ENCODE measurements at regions not wholly inside any gene's neighbourhood (a gene's known extent, or its start where the extent isn't known, plus 50 kb on each side); places are given as distances from the start of the nearest gene placed in this dataset.

DNA sequence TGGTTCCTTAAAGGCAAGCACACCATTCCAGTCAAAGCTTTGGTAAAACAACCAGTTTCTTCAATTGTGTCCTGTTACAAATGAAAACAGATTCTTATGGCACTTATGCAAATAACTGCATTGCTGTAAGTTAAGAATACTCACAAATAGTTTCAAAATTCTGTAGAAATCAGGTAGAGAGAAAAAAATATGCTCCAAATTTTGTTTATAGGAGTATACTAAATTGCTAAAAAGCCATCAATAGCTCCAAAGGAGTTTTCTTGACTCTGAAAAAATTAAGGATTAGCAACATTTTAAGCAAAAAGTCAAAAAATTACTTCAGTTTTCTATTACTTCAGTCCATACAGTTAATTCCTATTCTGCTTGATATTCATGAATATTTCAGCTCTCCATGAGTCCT, 51.3 kb upstream of the KAT6B start:
- no peak for TF ChIP-seq KDM1A (IDR thresholded peaks at IDR 0.05; ENCODE audit: borderline replicate concordance)
- no peak for TF ChIP-seq EP300 (IDR thresholded peaks at IDR 0.05; ENCODE audit: borderline replicate concordance in 1 of 2, control insufficient read depth in 1 of 2, low read depth in 2 of 2, low read length in 2 of 2)
- TF ChIP-seq, protein P1, sequence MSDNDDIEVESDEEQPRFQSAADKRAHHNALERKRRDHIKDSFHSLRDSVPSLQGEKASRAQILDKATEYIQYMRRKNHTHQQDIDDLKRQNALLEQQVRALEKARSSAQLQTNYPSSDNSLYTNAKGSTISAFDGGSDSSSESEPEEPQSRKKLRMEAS (IDR thresholded peaks at IDR 0.05; ENCODE audit: low read depth, low read length), result no peak
- TF ChIP-seq, protein P2, sequence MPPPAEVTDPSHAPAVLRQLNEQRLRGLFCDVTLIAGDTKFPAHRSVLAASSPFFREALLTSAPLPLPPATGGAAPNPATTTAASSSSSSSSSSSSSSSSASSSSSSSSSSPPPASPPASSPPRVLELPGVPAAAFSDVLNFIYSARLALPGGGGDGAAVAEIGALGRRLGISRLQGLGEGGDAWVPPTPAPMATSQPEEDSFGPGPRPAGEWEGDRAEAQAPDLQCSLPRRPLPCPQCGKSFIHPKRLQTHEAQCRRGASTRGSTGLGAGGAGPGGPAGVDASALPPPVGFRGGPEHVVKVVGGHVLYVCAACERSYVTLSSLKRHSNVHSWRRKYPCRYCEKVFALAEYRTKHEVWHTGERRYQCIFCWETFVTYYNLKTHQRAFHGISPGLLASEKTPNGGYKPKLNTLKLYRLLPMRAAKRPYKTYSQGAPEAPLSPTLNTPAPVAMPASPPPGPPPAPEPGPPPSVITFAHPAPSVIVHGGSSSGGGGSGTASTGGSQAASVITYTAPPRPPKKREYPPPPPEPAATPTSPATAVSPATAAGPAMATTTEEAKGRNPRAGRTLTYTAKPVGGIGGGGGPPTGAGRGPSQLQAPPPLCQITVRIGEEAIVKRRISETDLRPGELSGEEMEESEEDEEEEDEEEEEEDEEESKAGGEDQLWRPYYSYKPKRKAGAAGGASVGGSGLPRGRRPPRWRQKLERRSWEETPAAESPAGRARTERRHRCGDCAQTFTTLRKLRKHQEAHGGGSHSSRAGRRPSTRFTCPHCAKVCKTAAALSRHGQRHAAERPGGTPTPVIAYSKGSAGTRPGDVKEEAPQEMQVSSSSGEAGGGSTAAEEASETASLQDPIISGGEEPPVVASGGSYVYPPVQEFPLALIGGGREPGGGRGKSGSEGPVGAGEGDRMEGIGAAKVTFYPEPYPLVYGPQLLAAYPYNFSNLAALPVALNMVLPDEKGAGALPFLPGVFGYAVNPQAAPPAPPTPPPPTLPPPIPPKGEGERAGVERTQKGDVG (CRISPR knock-in tag; IDR thresholded peaks at IDR 0.05), result no peak
- no peaks in the 10 kb centered on the region for H3K4me1 ChIP-seq (ENCODE audit: control insufficient read depth, insufficient read depth, low read length)
- H3K4me3 ChIP-seq, result no peak overlapping the region
- no peak overlapping the region for H3K9ac ChIP-seq (ENCODE audit: control insufficient read depth, insufficient read depth, low read length)
- no peaks in the 10 kb centered on the region for H3K36me3 ChIP-seq (ENCODE audit: control insufficient read depth in 2 of 2, insufficient read depth in 2 of 2, low read length in 1 of 2)
- ChIA-PET RAD21 (ENCODE audit: unreplicated experiment) (interaction anchor here (0.5 to 0.6 kb wide), 2 partner anchors 245 to 1261 kb away, joined by 3 to 4 read pairs; no protein-coding TSS in a partner anchor), SMC1A (ENCODE audit: uncharacterized antibody, unreplicated experiment) (interaction anchor here (0.6 to 2.1 kb wide), 5 partner anchors 10 to 1026 kb away, joined by 3 to 6 read pairs (median 4); no protein-coding TSS in a partner anchor), CTCF (interaction anchor here (2.4 kb wide), 1 partner anchor 22 kb away, joined by 8 read pairs; no protein-coding TSS in a partner anchor), POLR2A (no interaction called here)
- H3K27me3 ChIP-seq (replicated peaks in 1 of 2; ENCODE audit: control insufficient read depth in 2 of 2, insufficient read depth in 2 of 2, low read length in 1 of 2), result no peaks in the 10 kb centered on the region
- no peaks in the 10 kb centered on the region for H4K20me1 ChIP-seq (ENCODE audit: control insufficient read depth, insufficient read depth)
- in situ Hi-C loops (cut with MboI), result no loop called here
- no peaks in the 10 kb centered on the region for H3K79me2 ChIP-seq (ENCODE audit: control insufficient read depth, insufficient read depth, low read length)
- no peak overlapping the region for H3K4me2 ChIP-seq (ENCODE audit: control insufficient read depth, insufficient read depth)
- intact Hi-C loops (cut with micrococcal nuclease; ENCODE audit: unreplicated experiment), result no loop called here
- FAIRE-seq, result no peak
- no peak overlapping the region for H2AFZ ChIP-seq (ENCODE audit: control insufficient read depth, low read depth, low read length)
- no peaks in the 10 kb centered on the region for H3K9me3 ChIP-seq (replicated peaks; ENCODE audit: control insufficient read depth, insufficient read depth, low read length)
- DNase-seq (ENCODE audit: low read depth, low spot score), result no peak
- H3K27ac ChIP-seq (ENCODE audit: control insufficient read depth, insufficient read depth), result no peak overlapping the region
- ATAC-seq, result no peak
- no TSS peak for BruUV-seq (replicated peaks)

Data from GM12878 (cell line).